ENCODE measurements at regions not wholly inside any gene's neighbourhood (a gene's known extent, or its start where the extent isn't known, plus 50 kb on each side); places are given as distances from the start of the nearest gene placed in this dataset.

DNA sequence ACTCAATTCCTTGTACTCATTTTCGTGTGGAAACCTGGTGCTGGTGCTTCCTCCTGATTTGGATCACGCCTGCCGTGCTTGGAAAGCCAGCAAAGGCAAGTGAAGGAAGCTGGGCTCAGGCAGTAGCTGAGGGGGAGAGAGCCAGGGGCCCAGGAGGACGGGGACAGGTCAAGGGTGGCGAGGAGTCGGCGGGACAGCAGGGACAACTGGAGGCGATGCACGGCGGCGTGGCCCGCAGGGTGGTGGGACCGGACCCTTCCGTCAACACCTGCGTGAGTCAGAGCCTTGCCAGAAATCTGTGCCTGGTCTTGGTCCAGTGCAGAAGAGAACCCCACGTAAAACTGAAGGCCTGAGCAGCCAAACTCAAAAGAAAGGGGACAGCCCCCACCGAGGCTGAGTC, 309.7 kb upstream of the SHH start:
- ChIA-PET CTCF (no interaction called here), POLR2A (no interaction called here)
- DNase-seq (ENCODE audit: extremely low spot score) = no peak
- TF ChIP-seq FOXK2 (IDR thresholded peaks at IDR 0.05) = no peak
- TF ChIP-seq SP1 (IDR thresholded peaks at IDR 0.05) = no peak
- TF ChIP-seq ARNT (IDR thresholded peaks at IDR 0.05) = no peak
- no peak for TF ChIP-seq ZNF384 (IDR thresholded peaks at IDR 0.05)
- no peak for TF ChIP-seq NFRKB (IDR thresholded peaks at IDR 0.05)
- no peak for TF ChIP-seq ELF4 (IDR thresholded peaks at IDR 0.05)
- no peak for TF ChIP-seq CTBP1 (IDR thresholded peaks at IDR 0.05; ENCODE audit: borderline replicate concordance)
- TF ChIP-seq TARDBP (IDR thresholded peaks at IDR 0.05) = no peak
- no peak for TF ChIP-seq PKNOX1 (IDR thresholded peaks at IDR 0.05)
- TF ChIP-seq LEF1 (IDR thresholded peaks at IDR 0.05; ENCODE audit: borderline replicate concordance) = no peak
- TF ChIP-seq SUZ12 (IDR thresholded peaks at IDR 0.05) = no peak
- no peak for TF ChIP-seq BHLHE40 (IDR thresholded peaks at IDR 0.05; ENCODE audit: borderline replicate concordance)
- no peak for TF ChIP-seq L3MBTL2 (conservative IDR thresholded peaks at IDR 0.05)
- no peak for TF ChIP-seq FOXM1 (IDR thresholded peaks at IDR 0.05; ENCODE audit: borderline replicate concordance)
- TF ChIP-seq HDGF (IDR thresholded peaks at IDR 0.05; ENCODE audit: borderline replicate concordance) = no peak
- no peak for TF ChIP-seq FOXA1 (IDR thresholded peaks at IDR 0.05)

DNA sequence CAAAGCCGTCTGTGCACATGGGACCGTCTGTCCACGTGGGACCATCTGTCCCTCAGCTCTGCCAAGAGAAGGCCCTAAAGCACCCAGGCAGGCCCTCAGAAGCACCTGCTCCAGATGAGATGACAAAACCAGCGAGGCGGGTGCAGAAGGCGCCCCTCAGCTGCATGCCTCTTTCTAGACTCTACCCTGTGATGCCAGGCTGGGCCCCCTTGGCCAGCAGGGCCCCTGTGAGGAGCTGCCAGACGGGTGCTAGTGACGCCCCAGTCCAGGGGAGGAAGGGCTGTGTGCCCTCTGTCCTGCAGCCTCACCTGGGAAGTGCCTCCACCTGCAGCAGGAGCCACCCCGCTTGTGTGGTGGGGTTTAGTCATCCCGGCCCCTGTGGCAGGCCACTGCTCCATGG, 309.2 kb upstream of the SHH start:
- DNase-seq (ENCODE audit: extremely low spot score) = no peak
- ChIA-PET POLR2A (no interaction called here), CTCF (no interaction called here)
- TF ChIP-seq LEF1 (IDR thresholded peaks at IDR 0.05; ENCODE audit: borderline replicate concordance) = no peak
- TF ChIP-seq L3MBTL2 (conservative IDR thresholded peaks at IDR 0.05) = no peak
- TF ChIP-seq SP1 (IDR thresholded peaks at IDR 0.05) = no peak
- no peak for TF ChIP-seq ZNF384 (IDR thresholded peaks at IDR 0.05)

DNA sequence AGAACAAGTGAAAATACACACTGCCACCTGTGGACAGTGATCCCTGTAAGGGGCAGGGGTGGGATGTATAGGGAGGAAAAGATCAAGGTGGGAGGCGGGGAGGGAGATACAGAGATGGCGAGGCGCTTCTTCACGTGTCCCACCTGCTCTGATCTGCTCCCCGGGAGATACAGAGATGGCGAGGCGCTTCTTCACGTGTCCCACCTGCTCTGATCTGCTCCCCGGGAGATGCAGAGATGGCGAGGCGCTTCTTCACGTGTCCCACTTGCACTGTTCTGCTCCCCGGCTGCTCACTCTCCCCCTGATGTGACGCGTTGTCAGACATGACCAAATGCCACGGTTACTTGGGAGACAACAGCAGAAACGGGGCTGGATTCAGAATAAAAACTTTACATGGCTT, 308.3 kb upstream of the SHH start:
- no peak for DNase-seq (ENCODE audit: extremely low spot score)
- POLR2A ChIA-PET = no interaction called here
- CTCF ChIA-PET = no interaction called here
- no peak for TF ChIP-seq LEF1 (IDR thresholded peaks at IDR 0.05; ENCODE audit: borderline replicate concordance)
- no peak for TF ChIP-seq CTBP1 (IDR thresholded peaks at IDR 0.05; ENCODE audit: borderline replicate concordance)
- no peak for TF ChIP-seq ZNF384 (IDR thresholded peaks at IDR 0.05)
- TF ChIP-seq L3MBTL2 (conservative IDR thresholded peaks at IDR 0.05) = no peak
- no peak for TF ChIP-seq ARNT (IDR thresholded peaks at IDR 0.05)
- no peak for TF ChIP-seq PKNOX1 (IDR thresholded peaks at IDR 0.05)
- TF ChIP-seq ELF4 (IDR thresholded peaks at IDR 0.05) = no peak
- no peak for TF ChIP-seq HDGF (IDR thresholded peaks at IDR 0.05; ENCODE audit: borderline replicate concordance)
- TF ChIP-seq SUZ12 (IDR thresholded peaks at IDR 0.05) = no peak
- TF ChIP-seq FOXM1 (IDR thresholded peaks at IDR 0.05; ENCODE audit: borderline replicate concordance) = no peak
- TF ChIP-seq TARDBP (IDR thresholded peaks at IDR 0.05) = no peak
- no peak for TF ChIP-seq SP1 (IDR thresholded peaks at IDR 0.05)
- TF ChIP-seq FOXK2 (IDR thresholded peaks at IDR 0.05) = no peak
- TF ChIP-seq FOXA1 (IDR thresholded peaks at IDR 0.05) = no peak

- ChIA-PET CTCF (no interaction called here), POLR2A (no interaction called here)
- no peak for DNase-seq (ENCODE audit: extremely low spot score)
- no peak for TF ChIP-seq BHLHE40 (IDR thresholded peaks at IDR 0.05; ENCODE audit: borderline replicate concordance)
- TF ChIP-seq HDGF (IDR thresholded peaks at IDR 0.05; ENCODE audit: borderline replicate concordance) = no peak
- no peak for TF ChIP-seq FOXA1 (IDR thresholded peaks at IDR 0.05)
- TF ChIP-seq SUZ12 (IDR thresholded peaks at IDR 0.05) = no peak
- no peak for TF ChIP-seq ELF4 (IDR thresholded peaks at IDR 0.05)
- no peak for TF ChIP-seq L3MBTL2 (conservative IDR thresholded peaks at IDR 0.05)
- TF ChIP-seq ZNF384 (IDR thresholded peaks at IDR 0.05) = no peak
- no peak for TF ChIP-seq NFRKB (IDR thresholded peaks at IDR 0.05)
- TF ChIP-seq ARNT (IDR thresholded peaks at IDR 0.05) = no peak
- TF ChIP-seq FOXM1 (IDR thresholded peaks at IDR 0.05; ENCODE audit: borderline replicate concordance) = no peak
Observed at GRCh38 chr7:156119771-156120170, 307.5 kb upstream of the SHH start.

- ChIA-PET CTCF (no interaction called here), POLR2A (no interaction called here)
Observed at GRCh38 chr7:156118248-156118645, 306.0 kb upstream of the SHH start.

DNA sequence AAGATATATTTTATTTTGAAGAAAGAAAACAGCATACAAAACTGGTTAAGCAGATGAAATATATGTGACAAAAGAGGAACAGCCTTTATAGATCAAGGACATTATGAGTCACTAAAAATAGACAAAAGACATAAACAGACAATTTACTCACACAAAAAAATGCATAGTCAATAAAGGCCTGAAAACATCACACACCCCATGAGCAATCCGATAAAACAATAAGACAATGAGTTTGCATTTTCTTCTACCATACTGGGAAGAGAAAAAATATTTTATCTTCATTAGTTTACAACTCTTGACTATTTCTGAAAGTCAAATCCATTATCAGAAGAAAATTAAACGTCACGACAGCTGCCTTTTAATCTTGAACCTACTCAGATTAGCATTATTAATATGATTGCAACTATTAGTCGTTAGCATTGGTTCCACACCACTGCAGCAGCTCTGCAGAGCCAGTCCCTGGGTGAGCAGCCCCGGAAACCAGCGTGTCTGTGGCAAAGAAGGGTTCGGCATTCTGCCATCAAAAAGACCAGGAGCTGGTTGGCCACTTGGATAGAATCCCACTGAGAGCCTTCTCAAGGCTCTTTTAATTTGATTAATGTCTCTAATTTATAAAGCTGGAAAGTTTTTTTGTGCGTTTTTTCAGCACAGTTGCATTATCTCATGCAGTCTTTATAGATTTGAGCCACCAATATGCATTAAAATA, 305.4 kb upstream of the SHH start:
- no peak for TF ChIP-seq TARDBP (IDR thresholded peaks at IDR 0.05)
- no peak for TF ChIP-seq FOXK2 (IDR thresholded peaks at IDR 0.05)
- TF ChIP-seq ZNF384 (IDR thresholded peaks at IDR 0.05) = no peak
- TF ChIP-seq HDGF (IDR thresholded peaks at IDR 0.05; ENCODE audit: borderline replicate concordance) = no peak
- no peak for TF ChIP-seq BHLHE40 (IDR thresholded peaks at IDR 0.05; ENCODE audit: borderline replicate concordance)
- TF ChIP-seq L3MBTL2 (conservative IDR thresholded peaks at IDR 0.05) = no peak
- no peak for TF ChIP-seq FOXA1 (IDR thresholded peaks at IDR 0.05)
- no peak for TF ChIP-seq ARNT (IDR thresholded peaks at IDR 0.05)
- TF ChIP-seq SUZ12 (IDR thresholded peaks at IDR 0.05) = no peak
- no peak for TF ChIP-seq SP1 (IDR thresholded peaks at IDR 0.05)
- TF ChIP-seq FOXM1 (IDR thresholded peaks at IDR 0.05; ENCODE audit: borderline replicate concordance) = no peak
- no peak for TF ChIP-seq LEF1 (IDR thresholded peaks at IDR 0.05; ENCODE audit: borderline replicate concordance)
- no peak for TF ChIP-seq NFRKB (IDR thresholded peaks at IDR 0.05)
- no peak for TF ChIP-seq ELF4 (IDR thresholded peaks at IDR 0.05)
- TF ChIP-seq PKNOX1 (IDR thresholded peaks at IDR 0.05) = no peak
- TF ChIP-seq CTBP1 (IDR thresholded peaks at IDR 0.05; ENCODE audit: borderline replicate concordance) = no peak
- DNase-seq (ENCODE audit: extremely low spot score) = no peak
- ChIA-PET CTCF (no interaction called here), POLR2A (no interaction called here)

More at GRCh38 chr7:156118248-156118645, 306.0 kb upstream of the SHH start:
- TF ChIP-seq FOXK2 (IDR thresholded peaks at IDR 0.05) = no peak
- no peak for DNase-seq (ENCODE audit: extremely low spot score)
